Neural crest cell (in vitro differentiated cells): ENCODE measurements at regions not wholly inside any gene's neighbourhood (a gene's known extent, or its start where the extent isn't known, plus 50 kb on each side); places are given as distances from the start of the nearest gene placed in this dataset.

Experiments
- DNase-seq: peaks from one replicate; pipeline ENCODE4 v3.0.0; 2021; ENCODE audit warnings: low read depth, mixed read lengths, low spot score
- H3K27ac Mint-ChIP-seq: one replicate; pipeline ENCODE4 v1.8.0; 2021; ENCODE audit warnings: mild to moderate bottlenecking, mixed read lengths; ENCODE audit not compliant: unreplicated experiment
- H3K27me3 Mint-ChIP-seq: 2 replicates; pipeline ENCODE4 v1.8.0; 2021; ENCODE audit warnings: low read depth, mild to moderate bottlenecking, mixed read lengths
- H3K36me3 Mint-ChIP-seq: 2 replicates; pipeline ENCODE4 v1.8.0; 2021; ENCODE audit warnings: low read depth, mild to moderate bottlenecking, mixed read lengths
- H3K4me1 Mint-ChIP-seq: 2 replicates; pipeline ENCODE4 v1.8.0; 2021; ENCODE audit warnings: mixed read lengths
- H3K4me3 Mint-ChIP-seq: one replicate; pipeline ENCODE4 v1.8.0; 2021; ENCODE audit warnings: mild to moderate bottlenecking, mixed read lengths
- H3K9me3 Mint-ChIP-seq: 2 replicates; pipeline ENCODE4 v1.8.0; 2021; ENCODE audit warnings: mixed read lengths
- CTCF ChIP-seq: fragments of 200-600 bp; sonication (generic); conservative IDR thresholded peaks from 2 replicates; pipeline ENCODE4 v1.5.0; 2021; ENCODE audit warnings: antibody characterized with exemption, mild to moderate bottlenecking

GRCh38 chr12:130084359-130084758 lies 77.9 kb upstream of the FZD10 start:
- Mint-ChIP-seq H3K36me3 (no peaks in the 10 kb centered on the region), H3K4me3 (no peak overlapping the region), H3K9me3 (no peaks in the 10 kb centered on the region), H3K4me1 (peaks cover 50% of the 10 kb centered on the region), H3K27me3 (no peaks in the 10 kb centered on the region), H3K27ac (no peak overlapping the region)
- TF ChIP-seq CTCF: no peak
- no peak for DNase-seq

- DNase-seq: no peak
- Mint-ChIP-seq H3K36me3 (no peaks in the 10 kb centered on the region), H3K9me3 (peaks cover 8% of the 10 kb centered on the region), H3K27ac (peak overlapping the region; percentile 24), H3K4me3 (no peak overlapping the region), H3K4me1 (peaks cover 49% of the 10 kb centered on the region), H3K27me3 (no peaks in the 10 kb centered on the region)
- no peak for TF ChIP-seq CTCF
Observed at GRCh38 chr12:130086248-130086647, 76.0 kb upstream of the FZD10 start.

- Mint-ChIP-seq H3K9me3 (peaks cover 11% of the 10 kb centered on the region), H3K4me1 (peaks cover 44% of the 10 kb centered on the region), H3K4me3 (no peak overlapping the region), H3K36me3 (no peaks in the 10 kb centered on the region), H3K27me3 (no peaks in the 10 kb centered on the region), H3K27ac (no peak overlapping the region)
- no peak for TF ChIP-seq CTCF
- no peak for DNase-seq
Observed at GRCh38 chr12:130086797-130087196, 75.5 kb upstream of the FZD10 start.

- Mint-ChIP-seq H3K9me3 (peaks cover 11% of the 10 kb centered on the region), H3K27me3 (no peaks in the 10 kb centered on the region), H3K4me3 (no peak overlapping the region), H3K4me1 (peaks cover 43% of the 10 kb centered on the region), H3K27ac (no peak overlapping the region), H3K36me3 (no peaks in the 10 kb centered on the region)
- no peak for TF ChIP-seq CTCF
- DNase-seq: no peak
Observed at GRCh38 chr12:130087222-130087621, 75.0 kb upstream of the FZD10 start.

GRCh38 chr12:130088504-130088903 lies 73.8 kb upstream of the FZD10 start:
- Mint-ChIP-seq H3K27me3 (no peaks in the 10 kb centered on the region), H3K4me3 (no peak overlapping the region), H3K36me3 (no peaks in the 10 kb centered on the region), H3K4me1 (peaks cover 40% of the 10 kb centered on the region), H3K27ac (no peak overlapping the region), H3K9me3 (peaks cover 11% of the 10 kb centered on the region)
- TF ChIP-seq CTCF: no peak
- DNase-seq: no peak

- no peak overlapping the region for H3K4me3 Mint-ChIP-seq
- no peak for DNase-seq
- no peak for TF ChIP-seq CTCF
- H3K9me3 Mint-ChIP-seq: peaks cover 11% of the 10 kb centered on the region
- H3K36me3 Mint-ChIP-seq: no peaks in the 10 kb centered on the region
- peaks cover 3% of the 10 kb centered on the region for H3K27me3 Mint-ChIP-seq
- H3K4me1 Mint-ChIP-seq: peaks cover 27% of the 10 kb centered on the region
- H3K27ac Mint-ChIP-seq: no peak overlapping the region
Observed at GRCh38 chr12:130090542-130090941, 71.7 kb upstream of the FZD10 start.
